ENCODE measurements at regions not wholly inside any gene's neighbourhood (a gene's known extent, or its start where the extent isn't known, plus 50 kb on each side); places are given as distances from the start of the nearest gene placed in this dataset.

DNA sequence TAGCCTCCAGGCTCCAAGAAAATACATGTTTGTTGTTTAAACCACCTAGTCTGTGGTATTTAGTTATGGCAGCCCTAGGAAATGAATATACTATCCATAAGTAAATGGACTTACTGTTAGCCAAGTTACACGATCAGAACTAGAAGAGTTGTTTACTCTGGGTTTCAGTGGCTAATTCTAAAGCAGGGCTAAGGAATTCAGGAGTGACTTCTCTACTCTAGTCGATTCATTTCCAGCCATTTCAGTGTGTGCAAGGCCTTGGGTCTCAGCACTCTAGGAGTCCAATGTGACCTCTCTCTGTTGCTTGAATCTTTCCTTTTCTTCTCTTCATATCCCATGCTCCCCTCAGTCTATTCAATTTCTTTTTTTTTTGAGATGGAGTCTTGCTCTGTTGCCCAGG, 66.7 kb downstream of the BHLHE40 start:
- TF ChIP-seq, protein P1, sequence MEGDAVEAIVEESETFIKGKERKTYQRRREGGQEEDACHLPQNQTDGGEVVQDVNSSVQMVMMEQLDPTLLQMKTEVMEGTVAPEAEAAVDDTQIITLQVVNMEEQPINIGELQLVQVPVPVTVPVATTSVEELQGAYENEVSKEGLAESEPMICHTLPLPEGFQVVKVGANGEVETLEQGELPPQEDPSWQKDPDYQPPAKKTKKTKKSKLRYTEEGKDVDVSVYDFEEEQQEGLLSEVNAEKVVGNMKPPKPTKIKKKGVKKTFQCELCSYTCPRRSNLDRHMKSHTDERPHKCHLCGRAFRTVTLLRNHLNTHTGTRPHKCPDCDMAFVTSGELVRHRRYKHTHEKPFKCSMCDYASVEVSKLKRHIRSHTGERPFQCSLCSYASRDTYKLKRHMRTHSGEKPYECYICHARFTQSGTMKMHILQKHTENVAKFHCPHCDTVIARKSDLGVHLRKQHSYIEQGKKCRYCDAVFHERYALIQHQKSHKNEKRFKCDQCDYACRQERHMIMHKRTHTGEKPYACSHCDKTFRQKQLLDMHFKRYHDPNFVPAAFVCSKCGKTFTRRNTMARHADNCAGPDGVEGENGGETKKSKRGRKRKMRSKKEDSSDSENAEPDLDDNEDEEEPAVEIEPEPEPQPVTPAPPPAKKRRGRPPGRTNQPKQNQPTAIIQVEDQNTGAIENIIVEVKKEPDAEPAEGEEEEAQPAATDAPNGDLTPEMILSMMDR (IDR thresholded peaks at IDR 0.05) = no peak
- TF ChIP-seq EZH2 (IDR thresholded peaks at IDR 0.05) = no peak
- no peak for TF ChIP-seq EZH2phosphoT487 (IDR thresholded peaks at IDR 0.05)

Measured in neural progenitor cell (in vitro differentiated cells).